Subcutaneous abdominal adipose tissue (tissue), 5 donors: ENCODE measurements at regions not wholly inside any gene's neighbourhood (a gene's known extent, or its start where the extent isn't known, plus 50 kb on each side); places are given as distances from the start of the nearest gene placed in this dataset.

Experiments used
- H3K27ac ChIP-seq: one replicate; pipeline ENCODE4 v1.7.0; 2013; ENCODE audit warnings: low read depth, mild to moderate bottlenecking, inconsistent platforms, low read length, moderate library complexity
- H3K27me3 ChIP-seq, 5 donors: one replicate each; pipeline ENCODE4 v1.7.0; 2013; ENCODE audit warnings: low read length in 5 of 5, inconsistent platforms in 1 of 5; ENCODE audit not compliant: control insufficient read depth in 5 of 5, insufficient read depth in 4 of 5
- H3K36me3 ChIP-seq, 5 donors: one replicate each; pipeline ENCODE4 v1.7.0; 2013; ENCODE audit warnings: low read length in 5 of 5; ENCODE audit not compliant: control insufficient read depth in 5 of 5, insufficient read depth in 5 of 5
- H3K4me1 ChIP-seq, 5 donors: one replicate each; pipeline ENCODE4 v1.7.0; 2013; ENCODE audit warnings: low read length in 5 of 5, mild to moderate bottlenecking in 3 of 5, moderate library complexity in 1 of 5; ENCODE audit not compliant: control insufficient read depth in 5 of 5, insufficient read depth in 5 of 5
- H3K4me3 ChIP-seq, 5 donors: one replicate each; pipeline ENCODE4 v1.7.0; 2013; ENCODE audit warnings: low read length in 5 of 5, low read depth in 1 of 5
- H3K9ac ChIP-seq, 5 donors: one replicate each; pipeline ENCODE4 v1.7.0; 2013; ENCODE audit warnings: low read length in 5 of 5, mild to moderate bottlenecking in 4 of 5, moderate library complexity in 3 of 5
- H3K9me3 ChIP-seq, 5 donors: one replicate each; pipeline ENCODE4 v1.7.0; 2013; ENCODE audit warnings: low read length in 5 of 5; ENCODE audit not compliant: control insufficient read depth in 5 of 5
- donor health status: healthy.
- donor health status: healthy.
- donor health status: healthy.
- donor health status: healthy.
- donor health status: healthy.

DNA sequence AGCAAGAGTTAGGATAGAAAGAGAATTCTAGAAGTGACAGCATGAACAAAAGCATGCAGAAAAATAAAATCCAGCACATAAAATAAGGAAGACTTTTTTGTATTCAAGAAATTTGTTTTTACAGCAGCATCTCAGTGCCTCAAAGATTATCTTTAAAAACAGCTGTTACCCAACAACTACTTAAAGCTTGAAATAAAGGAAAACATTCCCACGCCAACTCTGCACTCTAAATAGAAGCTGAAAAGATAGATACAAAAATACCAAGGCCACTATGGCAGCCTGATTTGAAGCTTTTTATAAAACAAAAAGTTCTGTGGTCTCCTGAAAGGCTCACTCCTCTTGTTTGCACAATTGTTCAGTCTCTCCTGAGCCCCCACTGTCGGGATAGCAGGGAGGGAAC, 83.6 kb upstream of the LRRC55 start:
- Histone ChIP-seq H3K36me3 (no peaks in the 10 kb centered on the region), H3K9me3 (no peaks in the 10 kb centered on the region), H3K9ac (no peak overlapping the region), H3K4me1 (no peaks in the 10 kb centered on the region), H3K4me3 (no peak overlapping the region), H3K27ac (no peak overlapping the region), H3K27me3 (no peaks in the 10 kb centered on the region)

DNA sequence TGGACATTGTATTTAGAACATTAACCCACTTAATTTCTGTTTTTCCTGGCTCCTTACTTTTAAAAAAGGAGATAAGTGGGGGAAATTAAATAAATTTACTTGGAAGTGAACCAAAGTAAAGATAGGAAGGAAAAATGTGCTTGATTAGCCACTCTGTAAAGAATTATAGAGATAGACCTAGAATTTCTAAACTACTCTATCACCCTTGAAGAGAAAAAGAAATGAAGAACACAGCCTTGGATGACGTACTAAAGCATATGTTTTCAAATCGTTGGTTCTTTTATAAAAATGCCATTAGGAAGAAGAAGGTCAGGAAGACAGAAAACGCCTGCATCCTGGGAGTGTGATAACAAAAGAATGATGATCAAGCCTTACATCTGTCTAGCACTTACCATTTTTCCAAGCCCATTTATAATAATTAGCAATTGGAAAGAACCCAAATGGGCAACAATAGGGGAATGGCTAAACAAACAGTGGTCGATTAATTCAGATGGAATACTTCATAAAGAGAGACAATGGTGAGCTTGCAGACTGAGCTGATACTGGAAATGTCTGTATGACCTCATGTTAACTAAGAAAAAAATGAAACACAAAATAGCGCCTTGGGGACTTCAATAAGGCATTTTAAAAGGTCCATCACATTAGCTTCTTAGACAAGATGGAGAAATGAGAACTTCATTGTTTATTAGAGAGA, 81.0 kb upstream of the LRRC55 start:
- Histone ChIP-seq H3K27ac (no peak overlapping the region), H3K4me3 (no peak overlapping the region), H3K27me3 (no peaks in the 10 kb centered on the region), H3K4me1 (no peaks in the 10 kb centered on the region), H3K9ac (no peak overlapping the region), H3K36me3 (no peaks in the 10 kb centered on the region), H3K9me3 (no peaks in the 10 kb centered on the region)

DNA sequence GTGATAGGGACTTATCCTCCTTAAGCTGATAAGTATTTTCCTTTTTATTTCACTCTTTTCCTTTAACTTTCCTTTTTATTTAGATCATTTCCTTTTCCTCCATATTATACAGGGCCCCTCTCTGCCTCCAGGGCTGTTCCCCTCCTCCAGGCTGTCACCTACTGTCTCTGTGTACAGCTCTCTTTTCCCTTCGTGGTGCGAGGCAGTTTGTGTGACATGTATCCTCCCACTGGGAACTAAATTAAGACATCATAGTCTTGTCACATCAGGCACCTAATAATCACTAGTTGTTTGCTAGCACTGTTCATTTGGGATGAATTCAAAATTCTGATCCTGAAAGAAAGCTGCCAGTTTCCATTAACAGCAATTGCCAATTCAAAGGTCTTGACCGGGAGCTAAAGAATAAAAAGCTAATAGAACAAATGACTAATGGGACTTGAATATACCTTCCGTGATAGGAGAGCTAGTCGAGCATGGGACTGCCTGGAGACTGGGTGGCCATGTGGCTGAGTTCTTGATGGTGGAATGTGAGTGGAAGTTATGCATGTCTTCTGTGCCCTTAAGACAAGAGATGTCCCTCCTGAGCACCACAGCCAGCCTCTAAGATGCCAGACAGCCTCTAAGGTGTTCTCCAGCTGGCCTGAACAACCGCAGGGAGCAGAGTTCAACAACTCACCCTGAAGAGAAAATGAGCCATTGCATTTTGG, 77.7 kb upstream of the LRRC55 start:
- no peaks in the 10 kb centered on the region for H3K9me3 ChIP-seq

DNA sequence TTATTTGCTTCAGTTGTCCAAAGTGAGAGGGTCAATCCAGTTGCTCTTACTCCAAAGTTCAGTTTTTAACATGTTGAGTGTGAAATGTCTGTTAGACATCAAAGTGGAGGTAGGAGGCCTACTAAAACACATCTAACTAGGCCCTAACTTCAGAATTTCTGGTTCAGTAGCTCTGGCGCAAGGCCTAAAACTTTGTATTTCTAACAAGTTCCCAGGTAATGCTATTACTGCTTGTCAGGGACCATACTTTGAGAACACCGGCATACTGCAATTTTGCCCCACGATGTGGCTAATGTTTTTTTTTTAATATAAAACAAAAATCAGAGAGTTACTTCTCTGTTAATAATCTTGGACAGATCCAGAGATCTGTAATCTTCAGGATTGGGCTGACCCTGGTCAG, 72.4 kb upstream of the LRRC55 start:
- H3K27ac ChIP-seq = no peak overlapping the region
- H3K4me1 ChIP-seq = no peaks in the 10 kb centered on the region
- no peaks in the 10 kb centered on the region for H3K9me3 ChIP-seq
- no peaks in the 10 kb centered on the region for H3K27me3 ChIP-seq
- no peak overlapping the region for H3K9ac ChIP-seq
- no peaks in the 10 kb centered on the region for H3K36me3 ChIP-seq
- H3K4me3 ChIP-seq = no peak overlapping the region

More for the DNA sequence above, 77.7 kb upstream of the LRRC55 start:
- Histone ChIP-seq H3K36me3 (no peaks in the 10 kb centered on the region), H3K9ac (no peak overlapping the region), H3K27ac (no peak overlapping the region), H3K27me3 (no peaks in the 10 kb centered on the region), H3K4me1 (no peaks in the 10 kb centered on the region), H3K4me3 (no peak overlapping the region)

DNA sequence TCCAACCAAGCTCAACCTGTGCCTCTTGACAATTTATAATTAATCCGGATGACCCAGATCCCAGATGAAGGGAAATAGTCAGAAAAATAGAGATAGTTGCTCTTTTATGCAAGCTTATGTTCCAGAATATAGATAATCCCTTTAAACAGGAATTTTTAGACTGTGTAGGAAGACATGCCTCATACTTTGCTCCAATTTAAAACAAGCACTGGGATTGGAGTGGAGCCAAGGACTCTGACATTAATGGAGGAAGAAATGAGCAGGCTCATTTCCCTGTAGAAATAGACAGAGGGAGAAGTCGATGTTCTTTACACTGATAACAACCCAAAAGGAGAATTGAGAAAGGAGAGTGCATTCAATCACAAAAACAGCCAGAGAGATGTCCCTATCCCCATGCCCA, 70.1 kb upstream of the LRRC55 start:
- Histone ChIP-seq H3K4me3 (no peak overlapping the region), H3K36me3 (no peaks in the 10 kb centered on the region), H3K9me3 (no peaks in the 10 kb centered on the region), H3K27ac (no peak overlapping the region), H3K4me1 (no peaks in the 10 kb centered on the region), H3K9ac (no peak overlapping the region), H3K27me3 (no peaks in the 10 kb centered on the region)

DNA sequence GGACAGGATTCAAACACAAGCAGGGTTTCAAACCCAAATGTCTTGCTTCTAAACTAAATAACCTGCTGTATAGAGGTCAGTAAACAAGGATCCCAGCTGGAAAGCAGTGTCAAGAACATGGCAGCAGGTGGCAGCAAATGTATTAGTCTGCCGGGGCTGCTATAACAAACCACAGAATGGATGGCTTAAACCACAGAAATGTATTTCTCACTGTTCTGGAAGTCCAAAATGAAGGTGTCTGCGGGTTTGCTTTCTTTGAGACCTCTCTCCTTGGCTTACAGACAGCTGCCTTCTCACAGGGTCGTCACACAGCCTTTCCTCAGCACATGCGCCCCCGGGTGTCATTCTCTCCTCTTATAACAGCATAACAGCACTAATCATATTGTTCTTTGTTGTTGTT, 65.1 kb upstream of the LRRC55 start:
- H3K27me3 ChIP-seq = no peaks in the 10 kb centered on the region
- H3K27ac ChIP-seq = no peak overlapping the region
- H3K4me1 ChIP-seq = no peaks in the 10 kb centered on the region
- no peaks in the 10 kb centered on the region for H3K36me3 ChIP-seq
- H3K9me3 ChIP-seq = no peaks in the 10 kb centered on the region
- no peak overlapping the region for H3K4me3 ChIP-seq
- H3K9ac ChIP-seq = no peak overlapping the region

DNA sequence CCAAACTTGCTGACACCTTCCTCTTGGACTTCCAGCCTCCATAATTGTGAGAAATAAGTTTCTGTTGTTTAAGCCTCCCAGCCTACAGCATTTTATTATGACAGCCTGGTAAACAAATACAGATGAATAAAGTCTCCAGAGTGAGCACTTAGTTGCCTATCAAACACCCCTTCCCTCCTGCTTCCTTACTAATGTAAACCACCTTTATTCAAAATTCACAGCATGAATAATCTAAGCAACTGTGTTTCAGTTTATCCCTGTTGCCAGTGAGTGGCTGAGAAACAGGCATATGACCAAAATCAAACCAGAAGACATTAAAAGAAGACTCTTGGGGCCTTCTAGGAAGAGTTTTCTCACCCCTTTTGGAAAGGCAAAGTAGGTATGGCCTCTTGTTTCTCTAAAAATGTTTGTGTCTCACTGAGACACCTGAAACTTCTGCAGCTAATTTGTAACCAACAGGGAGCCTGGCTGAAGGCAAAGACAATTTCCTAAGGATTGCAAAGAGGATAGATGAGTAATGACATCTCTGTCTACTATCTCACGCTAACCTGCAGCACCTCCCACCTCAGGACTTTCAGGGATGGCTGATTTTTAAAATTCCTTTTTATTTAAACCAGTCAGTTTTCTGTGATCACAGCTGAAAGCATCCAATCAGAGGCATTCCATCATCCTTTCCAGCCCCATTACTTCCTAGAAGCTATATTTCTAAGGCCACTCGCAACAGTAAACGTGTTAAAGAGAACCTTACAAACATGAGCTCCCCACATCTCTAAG, 61.4 kb upstream of the LRRC55 start:
- no peak overlapping the region for H3K9ac ChIP-seq
- no peaks in the 10 kb centered on the region for H3K9me3 ChIP-seq
- no peak overlapping the region for H3K4me3 ChIP-seq
- no peak overlapping the region for H3K27ac ChIP-seq
- H3K36me3 ChIP-seq = no peaks in the 10 kb centered on the region
- H3K27me3 ChIP-seq = peaks cover 0 to 5% (median 0%) of the 10 kb centered on the region in 5 donors
- peaks cover 0 to 26% (median 3%) of the 10 kb centered on the region in 5 donors for H3K4me1 ChIP-seq

DNA sequence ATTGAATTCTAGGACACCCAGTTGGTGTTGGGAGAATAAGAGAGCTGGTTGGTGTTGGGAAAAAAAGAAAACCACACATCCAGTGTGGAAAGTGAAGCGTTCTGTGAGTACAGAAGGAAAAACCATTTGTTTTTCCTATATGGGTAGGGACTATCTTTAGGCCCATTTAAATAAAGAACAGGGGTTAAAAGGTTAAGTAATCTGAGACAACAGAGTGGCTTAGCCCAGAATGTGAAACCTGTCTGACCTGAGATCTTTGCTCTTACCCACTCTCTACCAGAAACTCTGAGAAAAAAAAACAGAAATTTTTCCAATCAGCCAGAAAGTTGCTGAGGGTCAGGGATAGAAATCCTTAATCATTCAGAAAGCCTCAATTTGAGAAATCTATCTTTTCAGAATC, 59.8 kb upstream of the LRRC55 start:
- Histone ChIP-seq H3K36me3 (no peaks in the 10 kb centered on the region), H3K27me3 (peaks cover 0 to 10% (median 0%) of the 10 kb centered on the region in 5 donors), H3K4me3 (no peak overlapping the region), H3K27ac (no peak overlapping the region), H3K9me3 (no peaks in the 10 kb centered on the region), H3K9ac (no peak overlapping the region), H3K4me1 (peaks cover 0 to 26% (median 3%) of the 10 kb centered on the region in 5 donors)

DNA sequence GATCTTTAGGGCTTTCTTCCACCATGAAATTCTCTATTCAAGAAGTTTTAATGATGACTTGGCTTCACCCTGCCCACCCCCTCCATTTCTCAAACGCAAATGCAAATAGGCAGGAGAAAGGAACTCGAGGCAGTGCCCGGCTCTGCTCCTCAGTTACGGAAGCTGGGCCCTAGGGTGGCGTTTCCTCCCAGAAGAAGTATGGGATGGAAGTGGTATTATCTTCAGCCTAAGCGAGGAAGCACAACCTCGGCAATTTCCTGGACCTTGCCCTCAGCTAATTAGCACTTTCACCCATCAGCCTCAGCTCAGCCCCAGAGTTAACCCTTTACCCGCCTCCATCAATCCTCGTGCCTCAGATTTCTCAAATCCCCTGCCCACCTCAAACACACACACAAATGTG, 58.2 kb upstream of the LRRC55 start:
- Histone ChIP-seq H3K4me3 (no peak overlapping the region), H3K9ac (no peak overlapping the region), H3K36me3 (no peaks in the 10 kb centered on the region), H3K27ac (no peak overlapping the region), H3K27me3 (peaks cover 0 to 13% (median 0%) of the 10 kb centered on the region in 5 donors), H3K9me3 (no peaks in the 10 kb centered on the region), H3K4me1 (peaks cover 0 to 26% (median 3%) of the 10 kb centered on the region in 5 donors)

DNA sequence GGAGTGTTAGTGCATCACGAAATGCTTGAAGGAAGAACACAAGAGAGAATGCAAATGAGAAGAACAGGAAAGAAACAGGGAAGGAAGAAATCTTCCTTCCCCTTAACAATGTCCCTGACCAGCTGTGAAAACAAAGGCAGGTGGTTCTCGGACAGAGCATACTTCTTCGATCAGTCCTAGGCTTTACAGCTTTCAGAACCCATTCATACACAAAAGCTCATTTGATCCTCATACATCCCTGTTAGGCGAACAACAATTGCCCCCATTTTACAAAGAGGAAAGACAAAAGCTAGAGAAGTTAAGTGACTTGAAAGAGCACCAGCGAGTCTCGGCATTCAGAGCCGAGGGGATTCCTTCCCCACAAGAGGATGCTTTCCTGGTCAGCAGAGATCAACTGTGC, 57.2 kb upstream of the LRRC55 start:
- no peaks in the 10 kb centered on the region for H3K9me3 ChIP-seq
- H3K36me3 ChIP-seq = no peaks in the 10 kb centered on the region
- H3K4me1 ChIP-seq = peaks cover 0 to 26% (median 3%) of the 10 kb centered on the region in 5 donors
- H3K27ac ChIP-seq = no peak overlapping the region
- H3K9ac ChIP-seq = no peak overlapping the region
- H3K4me3 ChIP-seq = no peak overlapping the region
- H3K27me3 ChIP-seq = peaks cover 0 to 13% (median 0%) of the 10 kb centered on the region in 5 donors
